Urinary bladder (tissue), 3 donors: ENCODE measurements at regions not wholly inside any gene's neighbourhood (a gene's known extent, or its start where the extent isn't known, plus 50 kb on each side); places are given as distances from the start of the nearest gene placed in this dataset.

Experiments used
- DNase-seq: peaks from one replicate; pipeline ENCODE4 v3.0.0-alpha.2; 2015; ENCODE audit errors: extremely low spot score
- H3K27ac ChIP-seq: one replicate; pipeline ENCODE4 v1.5.1; 2013; ENCODE audit warnings: low read depth, mild to moderate bottlenecking, moderate library complexity
- H3K36me3 ChIP-seq: one replicate; pipeline ENCODE4 v1.6.1; 2013; ENCODE audit warnings: mild to moderate bottlenecking, moderate library complexity; ENCODE audit not compliant: insufficient read depth
- H3K4me1 ChIP-seq: one replicate; pipeline ENCODE4 v1.6.1; 2013; ENCODE audit warnings: mild to moderate bottlenecking, moderate library complexity; ENCODE audit not compliant: insufficient read depth
- H3K4me3 ChIP-seq: one replicate; pipeline ENCODE4 v1.5.1; 2013; ENCODE audit warnings: low read depth, low read length
- WGBS: extraction: QIAGEN DNeasy Blood & Tissue Kit; methylation state at CpG from one replicate; pipeline ENCODE4 v1.1.7; 2013; 5-methylcytosine and 5-hydroxymethylcytosine counted together
- donor health status: healthy with polysubstance abuse.
- donor health status: healthy.

- no peak overlapping the region for H3K27ac ChIP-seq
- H3K4me3 ChIP-seq: no peak overlapping the region
- no peaks in the 10 kb centered on the region for H3K4me1 ChIP-seq
- no peak for DNase-seq
- no peaks in the 10 kb centered on the region for H3K36me3 ChIP-seq
- WGBS: 91% methylated on average over 1 of the region's 1 CpG
Measured at GRCh38 chr4:96895826-96896225, 1055.9 kb downstream of the PDHA2 start.

- no peak for DNase-seq
- no peaks in the 10 kb centered on the region for H3K4me1 ChIP-seq
- no peaks in the 10 kb centered on the region for H3K36me3 ChIP-seq
- WGBS: 89% methylated on average over 3 of the region's 3 CpGs
- no peak overlapping the region for H3K27ac ChIP-seq
- no peak overlapping the region for H3K4me3 ChIP-seq
Measured at GRCh38 chr4:96912716-96913115, 1072.8 kb downstream of the PDHA2 start.

- no peak for DNase-seq
- Histone ChIP-seq H3K4me1 (no peaks in the 10 kb centered on the region), H3K36me3 (no peaks in the 10 kb centered on the region), H3K4me3 (no peak overlapping the region), H3K27ac (no peak overlapping the region)
- WGBS: 30% methylated on average over 2 of the region's 2 CpGs
Measured at GRCh38 chr4:96913441-96914080, 1073.7 kb downstream of the PDHA2 start.

- H3K4me3 ChIP-seq: no peak overlapping the region
- DNase-seq: no peak
- H3K36me3 ChIP-seq: no peaks in the 10 kb centered on the region
- H3K27ac ChIP-seq: no peak overlapping the region
- WGBS: 51% methylated on average over 5 of the region's 5 CpGs
- no peaks in the 10 kb centered on the region for H3K4me1 ChIP-seq
Measured at GRCh38 chr4:96916711-96917110, 1076.8 kb downstream of the PDHA2 start.

GRCh38 chr4:96936886-96937285 lies 1097.0 kb downstream of the PDHA2 start:
- no peaks in the 10 kb centered on the region for H3K4me1 ChIP-seq
- WGBS: 96% methylated on average over 6 of the region's 6 CpGs
- no peaks in the 10 kb centered on the region for H3K36me3 ChIP-seq
- H3K4me3 ChIP-seq: no peak overlapping the region
- H3K27ac ChIP-seq: no peak overlapping the region
- no peak for DNase-seq

GRCh38 chr4:96946552-96946951 lies 1106.7 kb downstream of the PDHA2 start:
- Histone ChIP-seq H3K4me1 (no peaks in the 10 kb centered on the region), H3K4me3 (no peak overlapping the region), H3K36me3 (no peaks in the 10 kb centered on the region), H3K27ac (no peak overlapping the region)
- no peak for DNase-seq
- WGBS: 90% methylated on average over 2 of the region's 2 CpGs

- H3K4me3 ChIP-seq: no peak overlapping the region
- no peak for DNase-seq
- H3K36me3 ChIP-seq: no peaks in the 10 kb centered on the region
- H3K27ac ChIP-seq: no peak overlapping the region
- WGBS: 95% methylated on average over 1 of the region's 1 CpG
- H3K4me1 ChIP-seq: no peaks in the 10 kb centered on the region
Measured at GRCh38 chr4:96952610-96953009, 1112.7 kb downstream of the PDHA2 start.

- Histone ChIP-seq H3K36me3 (no peaks in the 10 kb centered on the region), H3K4me1 (no peaks in the 10 kb centered on the region), H3K4me3 (no peak overlapping the region), H3K27ac (no peak overlapping the region)
- WGBS: 96% methylated on average over 1 of the region's 1 CpG
- no peak for DNase-seq
Measured at GRCh38 chr4:96955226-96955625, 1115.3 kb downstream of the PDHA2 start.

GRCh38 chr4:96955691-96956090 lies 1115.8 kb downstream of the PDHA2 start:
- DNase-seq: no peak
- Histone ChIP-seq H3K4me1 (no peaks in the 10 kb centered on the region), H3K4me3 (no peak overlapping the region), H3K36me3 (no peaks in the 10 kb centered on the region), H3K27ac (no peak overlapping the region)

GRCh38 chr4:96969455-96969854 lies 1129.6 kb downstream of the PDHA2 start:
- H3K4me1 ChIP-seq: no peaks in the 10 kb centered on the region
- no peak overlapping the region for H3K4me3 ChIP-seq
- 96% methylated on average over 1 of the region's 1 CpG for WGBS
- H3K27ac ChIP-seq: no peak overlapping the region
- no peak for DNase-seq
- H3K36me3 ChIP-seq: no peaks in the 10 kb centered on the region

- DNase-seq: no peak
- Histone ChIP-seq H3K36me3 (no peaks in the 10 kb centered on the region), H3K4me3 (no peak overlapping the region), H3K27ac (no peak overlapping the region), H3K4me1 (no peaks in the 10 kb centered on the region)
- WGBS: 83% methylated on average over 4 of the region's 4 CpGs
Measured at GRCh38 chr4:96972920-96973319, 1133.0 kb downstream of the PDHA2 start.

- H3K4me3 ChIP-seq: no peak overlapping the region
- no peaks in the 10 kb centered on the region for H3K4me1 ChIP-seq
- no peaks in the 10 kb centered on the region for H3K36me3 ChIP-seq
- DNase-seq: no peak
- WGBS: 70% methylated on average over 2 of the region's 2 CpGs
- no peak overlapping the region for H3K27ac ChIP-seq
Measured at GRCh38 chr4:96974295-96974694, 1134.4 kb downstream of the PDHA2 start.

GRCh38 chr4:96983830-96984229 lies 1143.9 kb downstream of the PDHA2 start:
- Histone ChIP-seq H3K4me3 (no peak overlapping the region), H3K4me1 (no peaks in the 10 kb centered on the region), H3K27ac (no peak overlapping the region), H3K36me3 (no peaks in the 10 kb centered on the region)
- no peak for DNase-seq
- 58% methylated on average over 1 of the region's 1 CpG for WGBS

GRCh38 chr4:96986816-96987215 lies 1146.9 kb downstream of the PDHA2 start:
- no peaks in the 10 kb centered on the region for H3K4me1 ChIP-seq
- no peak overlapping the region for H3K4me3 ChIP-seq
- H3K27ac ChIP-seq: no peak overlapping the region
- no peak for DNase-seq
- no peaks in the 10 kb centered on the region for H3K36me3 ChIP-seq
- WGBS: 81% methylated on average over 1 of the region's 1 CpG

GRCh38 chr4:96991083-96991482 lies 1151.2 kb downstream of the PDHA2 start:
- Histone ChIP-seq H3K27ac (no peak overlapping the region), H3K36me3 (no peaks in the 10 kb centered on the region), H3K4me3 (no peak overlapping the region), H3K4me1 (no peaks in the 10 kb centered on the region)
- 94% methylated on average over 1 of the region's 1 CpG for WGBS
- no peak for DNase-seq
